NCI-H2171 treated with DMSO at 0.1 percent for 48 hours (cell line): ENCODE measurements at regions not wholly inside any gene's neighbourhood (a gene's known extent, or its start where the extent isn't known, plus 50 kb on each side); places are given as distances from the start of the nearest gene placed in this dataset.
A peak's percentile ranks its signal among the peaks of the same experiment; 100 is the strongest.

Experiments
- DNase-seq: peaks from one replicate; lab custom pipeline; 2025; lab: John Stamatoyannopoulos, UW

DNA sequence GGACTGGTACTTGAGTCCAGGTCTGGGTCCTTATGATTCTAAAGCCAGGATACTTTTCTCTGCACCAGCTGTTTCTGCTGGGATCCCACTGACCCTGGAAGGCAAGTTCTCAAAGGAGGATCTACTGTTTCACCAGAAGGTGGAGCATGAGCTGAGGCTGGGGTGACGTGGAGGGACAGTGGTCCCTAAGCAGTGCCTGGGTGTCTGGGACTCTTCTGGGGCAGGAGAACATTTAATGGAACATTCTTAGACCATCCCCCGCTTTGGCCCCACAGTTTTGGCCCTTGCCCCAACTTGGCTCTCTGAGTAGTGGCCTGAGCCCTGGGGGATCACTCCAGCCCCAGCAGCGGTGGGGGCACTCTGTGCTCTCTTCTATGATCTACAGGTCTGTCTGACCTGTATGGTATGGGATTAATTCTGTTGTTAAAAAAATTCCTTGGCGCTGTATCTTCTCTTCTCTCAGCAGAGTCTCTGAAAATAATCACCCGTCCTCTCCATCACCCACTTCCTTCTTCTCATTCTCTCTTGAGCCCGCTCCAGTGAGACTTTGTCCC is 60.3 kb upstream of the CSF3R start:
- no peak for DNase-seq

DNA sequence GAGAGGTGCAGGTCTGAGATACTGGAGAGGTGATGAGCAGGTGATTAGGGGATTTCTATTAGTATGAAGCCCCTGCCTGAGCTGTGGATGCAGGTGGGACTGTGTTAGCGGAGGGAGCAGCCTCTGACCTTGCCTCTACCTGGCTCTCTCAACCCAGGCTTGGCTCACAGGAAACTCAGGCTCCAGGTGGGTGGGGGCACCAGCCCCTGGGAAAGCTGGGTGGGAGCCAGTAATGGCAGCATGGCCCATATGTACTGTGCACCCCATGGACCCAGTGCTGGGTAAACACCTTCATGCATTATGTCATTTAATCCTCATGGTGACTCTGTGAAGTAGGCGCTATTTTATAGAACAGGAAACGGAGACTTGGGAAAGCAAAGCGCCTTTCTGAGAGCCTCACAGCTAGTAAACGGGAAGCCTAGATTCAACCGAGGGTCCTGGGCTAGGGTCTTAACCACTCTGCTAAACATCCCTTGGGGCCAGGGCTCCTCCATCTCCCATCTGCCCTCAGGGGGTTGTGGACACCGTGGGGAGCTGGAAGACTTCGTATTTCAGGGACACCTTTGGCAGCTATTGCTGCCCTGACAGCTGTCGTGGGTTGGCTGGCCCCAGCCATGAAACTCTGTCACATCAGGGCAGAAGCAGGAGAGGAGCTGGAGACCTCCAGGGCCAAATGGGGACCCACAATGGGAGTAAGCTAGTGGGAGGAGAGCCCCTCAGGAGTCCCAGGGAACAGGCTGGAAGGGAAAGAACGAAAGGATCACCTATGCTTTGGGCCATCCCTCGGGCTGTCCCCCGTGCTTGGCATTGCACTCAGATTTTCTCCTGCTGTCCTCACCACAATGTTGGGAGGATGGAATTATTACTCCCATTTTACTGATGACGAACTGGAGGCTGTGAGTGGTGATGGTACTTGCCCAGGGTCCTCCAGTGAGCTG is 59.6 kb upstream of the CSF3R start:
- peak; percentile 35 for DNase-seq

DNA sequence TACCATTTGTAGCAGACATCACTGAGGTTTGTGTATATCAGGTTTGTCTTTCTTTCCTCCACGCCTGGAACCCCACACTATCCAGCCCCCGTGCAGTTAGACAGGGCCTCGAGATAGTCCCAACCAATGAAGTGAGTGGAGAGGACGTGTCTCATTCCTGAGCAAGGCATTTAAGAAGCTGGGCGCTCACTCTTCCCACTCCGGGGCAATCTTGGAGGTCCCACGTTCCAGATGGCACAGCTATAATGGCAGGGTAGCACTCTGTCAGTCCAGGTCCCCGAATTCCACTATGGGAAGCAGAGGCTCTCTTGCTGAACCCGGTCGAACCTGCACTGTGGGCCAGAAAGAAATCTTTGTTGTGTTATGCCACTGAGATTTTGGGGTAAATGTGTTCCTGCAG is 57.3 kb upstream of the CSF3R start:
- no peak for DNase-seq

DNA sequence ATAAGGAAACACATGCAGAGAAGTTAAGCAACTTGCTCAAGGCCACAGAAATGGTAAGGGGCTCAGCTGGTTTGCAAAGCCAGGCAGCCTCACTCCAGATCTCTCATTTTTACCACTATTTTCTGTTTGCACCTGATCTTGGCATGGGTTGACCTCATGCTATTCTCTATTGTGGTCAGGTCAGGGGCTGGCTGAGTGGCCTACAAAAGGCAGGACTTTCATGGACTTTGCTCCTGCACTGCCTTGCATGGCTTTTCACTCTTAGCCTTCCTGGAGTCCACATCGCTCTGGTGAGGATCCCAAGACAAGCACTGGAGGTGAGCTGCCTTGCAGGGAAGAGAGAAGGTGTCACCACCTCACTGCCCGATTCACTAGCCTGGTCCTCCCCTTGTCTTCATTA is 56.8 kb upstream of the CSF3R start:
- DNase-seq, result no peak

DNA sequence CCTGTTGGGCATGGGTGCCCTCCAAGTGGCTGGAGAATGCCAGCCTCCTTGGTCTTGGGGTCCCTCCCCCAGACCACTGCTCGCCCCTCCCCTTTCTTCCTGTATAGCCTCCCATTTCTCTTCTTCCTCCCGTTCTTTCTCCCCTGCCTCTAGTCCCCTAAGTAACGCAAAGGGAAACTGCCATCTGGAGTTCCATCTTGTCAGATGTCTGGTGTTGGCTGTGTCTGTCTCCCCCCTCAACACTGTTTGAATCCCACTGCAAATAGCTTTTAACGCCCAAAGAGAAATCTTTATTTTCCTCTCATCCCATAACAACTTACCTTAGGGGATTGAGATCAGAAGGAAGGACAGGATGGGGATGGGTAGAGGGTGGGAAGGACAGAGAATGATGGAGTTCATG is 55.3 kb upstream of the CSF3R start:
- DNase-seq, result no peak

DNA sequence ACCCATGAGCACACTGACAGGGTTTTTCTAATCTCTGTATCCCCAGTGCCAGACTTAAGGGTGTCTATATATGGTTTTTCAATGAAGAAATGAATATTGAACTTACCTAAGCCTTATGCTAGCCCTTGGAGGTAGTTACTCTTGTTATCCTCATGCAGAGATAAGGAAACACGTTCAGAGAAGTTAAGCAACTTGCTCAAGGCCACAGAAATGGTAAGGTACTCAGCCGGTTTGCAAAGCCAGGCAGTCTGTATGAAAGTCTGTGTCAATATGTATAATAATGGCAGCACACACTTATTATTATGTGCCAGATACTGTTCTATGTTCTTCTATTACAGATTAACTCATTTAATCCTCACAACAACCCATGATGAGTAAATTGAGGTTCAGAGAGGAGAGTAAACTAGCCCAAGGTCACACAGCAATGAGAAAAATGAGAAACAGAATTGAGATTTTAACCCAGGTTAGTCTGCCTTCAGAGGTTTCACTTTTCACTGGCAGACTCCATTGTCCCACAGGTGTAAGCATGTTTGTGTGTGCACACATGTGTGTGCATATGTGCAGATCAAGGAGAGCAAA is 54.6 kb upstream of the CSF3R start:
- DNase-seq, result no peak

DNA sequence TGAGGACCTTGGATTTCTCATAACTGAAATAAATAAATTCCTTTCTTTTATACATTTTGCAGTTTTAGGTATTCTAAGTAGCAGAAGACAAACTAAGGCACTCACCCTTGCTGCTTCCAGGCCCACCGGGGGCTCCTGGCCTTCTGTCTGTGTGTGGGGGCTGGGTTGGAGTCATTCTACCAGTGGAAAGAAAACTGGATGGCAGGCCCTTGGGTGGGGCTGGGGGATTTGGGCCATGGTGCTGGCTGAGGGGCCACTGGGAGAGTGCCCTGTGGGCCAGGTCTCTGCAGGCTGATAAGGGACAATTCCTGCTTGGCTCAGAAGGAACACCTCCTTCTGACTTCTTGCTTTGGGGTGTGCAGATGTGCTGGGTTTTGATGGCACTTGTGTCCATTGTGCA is 54.0 kb upstream of the CSF3R start:
- DNase-seq, result no peak

DNA sequence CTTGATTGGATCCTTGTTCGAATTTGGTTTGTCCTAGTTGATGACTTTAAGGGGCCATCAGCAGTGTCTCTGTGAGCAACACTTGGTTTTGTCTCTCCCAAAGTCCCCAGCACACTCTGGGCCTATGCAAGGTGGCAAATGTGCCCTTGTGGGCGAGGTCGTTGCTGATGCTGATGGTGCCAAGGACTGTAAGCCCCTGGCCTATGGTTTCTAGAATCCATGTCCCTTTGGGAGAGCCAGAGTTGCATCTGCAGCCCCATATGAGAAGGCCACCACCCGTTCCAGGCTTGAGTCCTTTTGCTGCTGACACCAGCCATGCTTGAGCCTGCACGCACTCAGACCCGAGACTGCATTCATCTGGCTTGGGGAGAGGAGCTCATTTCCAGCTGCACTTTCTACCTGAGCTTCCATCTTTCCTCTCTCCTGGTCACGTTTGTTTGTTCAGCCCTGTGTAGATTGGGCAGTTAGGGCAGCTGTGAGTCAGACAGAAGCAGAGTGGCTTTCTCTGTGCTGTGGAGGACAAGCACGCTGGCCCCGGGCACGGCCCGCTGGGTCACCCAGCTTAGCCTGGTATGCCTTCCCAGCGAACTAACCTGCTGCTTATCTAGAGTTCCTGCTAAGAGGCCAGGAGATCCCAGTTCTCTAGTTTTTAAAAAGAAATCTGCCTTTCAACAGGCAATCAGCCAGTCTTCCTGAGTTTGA is 52.1 kb upstream of the CSF3R start:
- no peak for DNase-seq

DNA sequence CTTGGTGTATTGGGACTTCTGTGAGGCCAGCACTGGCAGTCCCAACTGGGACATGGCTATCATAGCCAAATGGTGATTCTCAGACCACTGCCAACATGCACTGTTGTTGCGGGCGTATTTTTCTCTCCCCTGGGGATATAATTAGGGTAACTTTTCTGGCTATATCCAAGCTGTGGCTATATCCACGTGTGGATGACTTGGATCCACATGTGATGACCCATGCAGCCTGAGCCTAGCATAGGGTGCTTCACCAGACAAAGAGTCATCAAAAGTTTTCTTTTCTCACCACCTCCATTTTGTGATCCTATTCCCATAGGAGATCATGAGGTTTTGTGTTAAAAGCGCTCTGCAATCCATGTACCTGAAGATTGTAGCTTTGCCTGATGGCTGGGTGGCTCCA is 51.2 kb upstream of the CSF3R start:
- no peak for DNase-seq

DNA sequence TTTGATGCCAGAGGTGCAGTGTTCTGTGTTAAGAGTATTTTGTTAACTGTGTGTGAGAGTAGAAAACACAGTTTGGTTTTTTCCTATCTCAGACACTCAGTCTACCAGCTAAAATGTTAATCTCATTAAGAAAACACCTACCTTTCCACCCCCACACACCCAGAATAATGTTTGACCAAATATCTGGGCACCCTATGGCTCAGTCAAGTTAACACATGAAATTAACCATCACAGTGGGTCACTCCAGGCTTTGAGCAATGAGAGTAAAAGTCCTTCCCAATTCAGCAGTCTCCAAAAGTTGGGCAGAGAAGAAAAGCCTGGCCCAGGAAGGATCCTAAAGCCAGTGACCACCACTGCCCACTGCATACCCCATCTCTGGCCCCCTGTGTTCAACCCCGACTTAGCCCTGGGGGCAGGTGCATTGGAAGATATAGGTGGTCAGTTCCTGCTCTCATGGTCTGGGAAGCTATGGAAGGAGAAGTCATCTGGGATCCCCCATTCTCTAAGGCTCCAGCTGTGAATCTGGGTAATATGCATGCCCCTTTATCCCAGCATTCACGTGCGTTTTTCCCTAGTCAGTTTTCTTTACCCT is 50.2 kb upstream of the CSF3R start:
- DNase-seq, result no peak
